ENCODE measurements at regions not wholly inside any gene's neighbourhood (a gene's known extent, or its start where the extent isn't known, plus 50 kb on each side); places are given as distances from the start of the nearest gene placed in this dataset.

GRCh38 chr10:112004075-112004474, 179.5 kb downstream of the GPAM start:
- DNase-seq, result no peak

GRCh38 chr10:112005044-112005443, 178.5 kb downstream of the GPAM start:
- no peak for DNase-seq

GRCh38 chr10:112006407-112006806, 177.2 kb downstream of the GPAM start:
- no peak for DNase-seq

GRCh38 chr10:112006831-112007230, 176.7 kb downstream of the GPAM start:
- DNase-seq, result no peak

GRCh38 chr10:112022196-112022595, 161.4 kb downstream of the GPAM start:
- no peak for DNase-seq

- DNase-seq, result no peak
Measured at GRCh38 chr10:112024079-112024478, 159.5 kb downstream of the GPAM start.

GRCh38 chr10:112025228-112025627, 158.3 kb downstream of the GPAM start:
- DNase-seq, result no peak

- no peak for DNase-seq
Measured at GRCh38 chr10:112026438-112026837, 157.1 kb downstream of the GPAM start.

GRCh38 chr10:112027731-112028280, 155.8 kb downstream of the GPAM start:
- DNase-seq, result no peak

GRCh38 chr10:112030431-112030830, 153.1 kb downstream of the GPAM start:
- DNase-seq, result no peak

- DNase-seq, result no peak
Measured at GRCh38 chr10:112039823-112040222, 143.7 kb downstream of the GPAM start.

GRCh38 chr10:112040696-112041095, 142.9 kb downstream of the GPAM start:
- no peak for DNase-seq

GRCh38 chr10:112045938-112046337, 137.6 kb downstream of the GPAM start:
- DNase-seq, result no peak

GRCh38 chr10:112047674-112048073, 135.9 kb downstream of the GPAM start:
- no peak for DNase-seq

GRCh38 chr10:112052166-112052565, 131.4 kb downstream of the GPAM start:
- DNase-seq, result no peak

- DNase-seq, result no peak
Measured at GRCh38 chr10:112053895-112054294, 129.7 kb downstream of the GPAM start.

GRCh38 chr10:112054516-112054915, 129.0 kb downstream of the GPAM start:
- no peak for DNase-seq

GRCh38 chr10:112057072-112057471, 126.5 kb downstream of the GPAM start:
- no peak for DNase-seq

GRCh38 chr10:112059220-112059619, 124.3 kb downstream of the GPAM start:
- DNase-seq, result no peak

- no peak for DNase-seq
Measured at GRCh38 chr10:112071596-112072133, 111.9 kb downstream of the GPAM start.

- no peak for DNase-seq
Measured at GRCh38 chr10:112078003-112078402, 105.6 kb downstream of the GPAM start.

- DNase-seq, result no peak
Measured at GRCh38 chr10:112080231-112080630, 103.3 kb downstream of the GPAM start.

- no peak for DNase-seq
Measured at GRCh38 chr10:112082120-112082519, 101.4 kb downstream of the GPAM start.

GRCh38 chr10:112083472-112083871, 100.1 kb downstream of the GPAM start:
- no peak for DNase-seq

GRCh38 chr10:112087953-112088456, 95.6 kb downstream of the GPAM start:
- DNase-seq, result no peak

Measured in NCI-H510A (cell line).